IMR-90 (cell line): ENCODE measurements at regions not wholly inside any gene's neighbourhood (a gene's known extent, or its start where the extent isn't known, plus 50 kb on each side); places are given as distances from the start of the nearest gene placed in this dataset.

Experiments
- ATAC-seq: fragments of 200-7000 bp; cut with Tn5 transposase; 2 replicates; pipeline ENCODE4 v1.9.1; 2020; ENCODE audit warnings: low read depth, mild to moderate bottlenecking, moderate library complexity
- BruUV-seq: library from RNA; stranded (reverse); fragments of 400-500 nt; replicated peaks from 2 replicates; lab custom pipeline; 2021; lab: Mats Ljungman, UMichigan
- CTCF ChIA-PET: fragments of 300-600 bp; formaldehyde crosslinking; extraction: SDS; loops from one replicate; lab custom pipeline; 2021; ENCODE audit warnings: antibody characterized with exemption; lab: Yijun Ruan, JAX
- POLR2A ChIA-PET: fragments of 300-600 bp; sonication (Branson Sonifier 250); formaldehyde crosslinking; loops from one replicate; lab custom pipeline; 2022; ENCODE audit warnings: antibody characterized with exemption; ENCODE audit not compliant: unreplicated experiment; lab: Charles Lee
- DNase-seq: peaks from one replicate; pipeline ENCODE4 v3.0.0; 2013
- H2AFZ ChIP-seq: replicated peaks from 2 replicates; pipeline ENCODE3; 2013; ENCODE audit warnings: low read length, mild to moderate bottlenecking; ENCODE audit not compliant: poor library complexity
- H2AK5ac ChIP-seq: 2 replicates; pipeline ENCODE4 v1.6.1; 2013; ENCODE audit warnings: low read depth, low read length, inconsistent platforms
- H2AK9ac ChIP-seq: replicated peaks from 2 replicates; pipeline ENCODE3; 2013; ENCODE audit warnings: mild to moderate bottlenecking, low read depth, low read length, moderate library complexity; ENCODE audit not compliant: poor library complexity
- H2BK120ac ChIP-seq: 2 replicates; pipeline ENCODE4 v1.6.1; 2013; ENCODE audit warnings: low read depth, low read length, inconsistent platforms
- H2BK15ac ChIP-seq: 3 replicates; pipeline ENCODE4 v1.6.1; 2013; ENCODE audit warnings: low read depth, low read length, inconsistent platforms
- H2BK20ac ChIP-seq: 2 replicates; pipeline ENCODE4 v1.6.1; 2013; ENCODE audit warnings: low read depth, mild to moderate bottlenecking, inconsistent platforms, low read length, moderate library complexity
- H2BK5ac ChIP-seq: 2 replicates; pipeline ENCODE4 v1.6.1; 2013; ENCODE audit warnings: mild to moderate bottlenecking, low read depth, low read length, inconsistent platforms; ENCODE audit not compliant: poor library complexity, severe bottlenecking
- H3K14ac ChIP-seq: replicated peaks from 2 replicates; pipeline ENCODE4 v1.6.1; 2013; ENCODE audit warnings: low read depth, low read length, inconsistent platforms
- H3K18ac ChIP-seq: 2 replicates; pipeline ENCODE4 v1.6.1; 2013; ENCODE audit warnings: low read depth, low read length, control low read depth
- H3K23ac ChIP-seq: 2 replicates; pipeline ENCODE4 v1.6.1; 2013; ENCODE audit warnings: low read depth, low read length, inconsistent platforms
- H3K27ac ChIP-seq: 2 replicates; pipeline ENCODE4 v1.5.1; 2013; ENCODE audit warnings: mild to moderate bottlenecking, control low read depth, low read length; ENCODE audit not compliant: insufficient read depth
- H3K27me3 ChIP-seq: 2 replicates; pipeline ENCODE4 v1.6.1; 2013; ENCODE audit warnings: low read length; ENCODE audit not compliant: control insufficient read depth, insufficient read depth
- H3K36me3 ChIP-seq: 2 replicates; pipeline ENCODE4 v1.6.1; 2013; ENCODE audit warnings: low read length, mixed read lengths; ENCODE audit not compliant: control insufficient read depth, insufficient read depth
- H3K4ac ChIP-seq: 2 replicates; pipeline ENCODE4 v1.6.1; 2013; ENCODE audit warnings: low read depth, low read length, inconsistent platforms
- H3K4me1 ChIP-seq: 2 replicates; pipeline ENCODE4 v1.6.1; 2013; ENCODE audit warnings: low read length, mixed read lengths; ENCODE audit not compliant: control insufficient read depth, insufficient read depth
- H3K4me2 ChIP-seq: 2 replicates; pipeline ENCODE4 v1.6.1; 2013; ENCODE audit warnings: low read depth, mild to moderate bottlenecking, control low read depth, low read length, moderate library complexity
- H3K4me3 ChIP-seq: 2 replicates; pipeline ENCODE4 v1.5.1; 2013; ENCODE audit warnings: low read depth, mild to moderate bottlenecking, control low read depth, low read length, moderate library complexity; ENCODE audit not compliant: insufficient read depth
- H3K56ac ChIP-seq: 2 replicates; pipeline ENCODE4 v1.6.1; 2013; ENCODE audit warnings: low read length, inconsistent platforms; ENCODE audit not compliant: insufficient read depth; ENCODE audit errors: extremely low read depth
- H3K79me1 ChIP-seq, 2 experiments: 2 replicates each; pipeline ENCODE4 v1.6.1; 2013; ENCODE audit warnings: low read length in 2 of 2, inconsistent platforms in 1 of 2, low read depth in 1 of 2
- H3K9ac ChIP-seq: 2 replicates; pipeline ENCODE4 v1.6.1; 2013; ENCODE audit warnings: low read depth, low read length, control low read depth
- H3K9me1 ChIP-seq: 2 replicates; pipeline ENCODE4 v1.6.1; 2013; ENCODE audit warnings: low read length, inconsistent platforms; ENCODE audit not compliant: insufficient read depth
- H3K9me3 ChIP-seq: 2 replicates; pipeline ENCODE4 v1.6.1; 2013; ENCODE audit warnings: low read length; ENCODE audit not compliant: control insufficient read depth, insufficient read depth
- H4K20me1 ChIP-seq: 2 replicates; pipeline ENCODE4 v1.6.1; 2013; ENCODE audit warnings: low read length, inconsistent platforms; ENCODE audit not compliant: insufficient read depth
- H4K5ac ChIP-seq: 2 replicates; pipeline ENCODE4 v1.6.1; 2013; ENCODE audit warnings: mild to moderate bottlenecking, low read depth, low read length, control low read depth
- H4K8ac ChIP-seq, 2 experiments: 2 replicates each; pipeline ENCODE4 v1.6.1; 2013; ENCODE audit warnings: low read depth in 2 of 2, low read length in 2 of 2, control low read depth in 1 of 2, inconsistent platforms in 1 of 2
- H4K91ac ChIP-seq: 2 replicates; pipeline ENCODE4 v1.6.1; 2013; ENCODE audit warnings: low read depth, low read length, inconsistent platforms; ENCODE audit not compliant: insufficient read depth
- MXI1 ChIP-seq: IDR thresholded peaks from 2 replicates; pipeline ENCODE4 v1.6.1; 2012; ENCODE audit warnings: low read depth, mild to moderate bottlenecking, low read length, moderate library complexity, borderline replicate concordance
- NFE2L2 ChIP-seq: fragments of 150-350 bp; IDR thresholded peaks from 2 replicates; pipeline ENCODE4 v1.6.1; 2016; ENCODE audit warnings: low read depth, mild to moderate bottlenecking, low read length
- RCOR1 ChIP-seq: IDR thresholded peaks from 2 replicates; pipeline ENCODE4 v1.6.1; 2012; ENCODE audit warnings: mild to moderate bottlenecking, low read length, improper control_type of control experiment; ENCODE audit not compliant: insufficient replicate concordance
- WGBS, 2 experiments: methylation state at CpG; one replicate each; pipeline versions ENCODE4 v1.1.5 to v1.1.7; 2013; ENCODE audit warnings: missing lambda C conversion rate in 2 of 2; ENCODE audit not compliant: insufficient read length in 1 of 2; ENCODE audit errors: extremely low coverage in 2 of 2; 5-methylcytosine and 5-hydroxymethylcytosine counted together
- dilution Hi-C: fragments of 300-500 bp; cut with HindIII; formaldehyde crosslinking; loops from one replicate; pipeline ENCODE4 v1.14.3; 2018; ENCODE audit warnings: low sequenced_read_pairs; ENCODE audit not compliant: unreplicated experiment
- in situ Hi-C: fragments of 300-500 bp; cut with MboI; formaldehyde crosslinking; loops from 3 replicates; pipeline ENCODE4 v1.14.3; 2019; ENCODE audit warnings: low sequenced_read_pairs, inconsistent platforms, mixed read lengths
- intact Hi-C: fragments of 100-400 bp; cut with micrococcal nuclease; formaldehyde crosslinking; loops from 2 replicates; pipeline ENCODE4 v1.10.0; 2022

DNA sequence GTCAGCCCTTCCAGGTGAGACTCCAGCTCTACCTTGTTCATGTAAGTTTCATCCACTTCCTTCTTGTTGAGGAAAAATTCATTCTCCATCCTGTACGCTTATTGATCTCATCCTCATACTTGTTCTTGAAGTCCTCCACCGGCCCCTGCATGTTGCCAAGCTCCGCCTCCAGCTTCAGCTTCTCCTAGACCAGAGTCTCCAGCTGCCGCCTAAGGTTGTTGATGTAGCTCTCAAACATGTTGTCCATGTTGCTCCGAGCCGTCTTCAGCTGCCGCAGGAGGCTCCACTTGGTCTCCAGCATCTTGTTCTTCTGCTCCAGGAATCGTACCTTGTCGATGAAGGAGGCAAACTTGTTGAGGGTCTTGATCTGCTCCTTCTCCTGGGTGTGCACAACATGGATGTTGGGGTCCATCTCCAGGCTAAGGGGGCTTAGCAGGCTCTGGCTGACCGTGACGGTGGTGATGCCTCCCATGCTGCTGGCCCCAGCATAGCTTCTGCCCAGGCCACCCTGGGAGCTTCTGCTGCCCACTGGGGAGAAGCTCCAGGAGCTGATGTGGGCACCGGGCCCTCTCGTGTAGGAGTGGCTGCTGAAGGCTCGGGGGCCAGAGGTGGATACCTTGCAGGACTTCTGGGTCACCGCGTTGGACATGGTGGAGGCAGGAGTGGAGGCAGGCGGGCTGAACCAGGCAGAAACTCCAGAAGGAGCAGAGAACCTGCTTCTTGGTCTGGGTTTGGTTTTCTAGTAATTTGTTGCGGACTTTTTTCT is 422.6 kb upstream of the ARPP21 start:
- Histone ChIP-seq H4K8ac (no peak overlapping the region), H3K14ac (no peak overlapping the region), H3K56ac (no peak overlapping the region), H2AFZ (no peak overlapping the region), H2BK20ac (no peak overlapping the region), H4K91ac (no peak overlapping the region), H3K27ac (no peak overlapping the region), H2BK120ac (no peak overlapping the region), H3K18ac (no peak overlapping the region), H4K20me1 (no peaks in the 10 kb centered on the region), H2AK9ac (no peak overlapping the region), H2AK5ac (no peak overlapping the region), H3K4me1 (no peaks in the 10 kb centered on the region), H3K23ac (no peak overlapping the region), H3K4ac (no peak overlapping the region), H3K27me3 (no peaks in the 10 kb centered on the region), H2BK15ac (no peak overlapping the region), H3K9me3 (peaks cover 12% of the 10 kb centered on the region; the same call in 1 of the 2 replicates), H4K5ac (no peak overlapping the region), H3K36me3 (no peaks in the 10 kb centered on the region), H3K4me3 (no peak overlapping the region), H3K9me1 (no peaks in the 10 kb centered on the region), H3K79me1 (no peaks in the 10 kb centered on the region), H3K9ac (no peak overlapping the region), H2BK5ac (no peak overlapping the region), H3K4me2 (no peak overlapping the region)
- ChIA-PET CTCF (no interaction called here), POLR2A (no interaction called here)
- intact Hi-C loops (no loop called here), in situ Hi-C loops (no loop called here), dilution Hi-C loops (no loop called here)
- DNase-seq (no peak), ATAC-seq (no peak)
- TF ChIP-seq RCOR1, result no peak
- no peak for TF ChIP-seq MXI1
- no peak for TF ChIP-seq NFE2L2
- 77% methylated on average over 6 of the region's 18 CpGs; no CpG with 5 or more reads in 1 of the 2 experiments for WGBS, 2 experiments
- no TSS peak for BruUV-seq
